Right lobe of liver (tissue), 6 donors: ENCODE measurements at regions not wholly inside any gene's neighbourhood (a gene's known extent, or its start where the extent isn't known, plus 50 kb on each side); places are given as distances from the start of the nearest gene placed in this dataset.
A peak's percentile ranks its signal among the peaks of the same experiment; 100 is the strongest.

Experiments used
- ATAC-seq, 4 donors: fragments of 200-7000 bp; cut with Tn5 transposase; one replicate each; pipeline ENCODE4 v1.9.1; 2020; ENCODE audit warnings: mild to moderate bottlenecking in 4 of 4, moderate library complexity in 4 of 4
- DNase-seq, 3 donors: peaks; one replicate each; pipeline ENCODE4 v3.0.0-alpha.2; 2020
- H3K27ac ChIP-seq, 3 donors: fragments of 200-600 bp; one replicate each; pipeline ENCODE4 v1.8.0; 2022
- H3K27me3 ChIP-seq, 2 donors: fragments of 200-600 bp; one replicate each; pipeline ENCODE4 v1.8.0; 2022
- H3K36me3 ChIP-seq, 4 donors: fragments of 200-600 bp; sonication (generic) in 1 of 4; one replicate each; pipeline versions ENCODE4 v1.5.1 to v1.8.0; 2017 to 2022; ENCODE audit warnings: control low read depth in 1 of 4
- H3K4me1 ChIP-seq, 4 donors: fragments of 200-600 bp; sonication (generic) in 1 of 4; one replicate each; pipeline versions ENCODE4 v1.5.1 to v1.8.0; 2017 to 2022; ENCODE audit warnings: control low read depth in 1 of 4
- H3K4me3 ChIP-seq, 3 donors: fragments of 200-600 bp; one replicate each; pipeline ENCODE4 v1.8.0; 2022
- H3K9me3 ChIP-seq, 4 donors: fragments of 200-600 bp; sonication (generic) in 1 of 4; one replicate each; pipeline versions ENCODE4 v1.5.1 to v1.8.0; 2017 to 2022; ENCODE audit warnings: control low read depth in 1 of 4
- POLR2A ChIP-seq: fragments of 450-650 bp; IDR thresholded peaks from one replicate; pipeline ENCODE4 v1.6.1; 2017; ENCODE audit warnings: antibody characterized with exemption, mild to moderate bottlenecking
- WGBS: methylation state at CpG from one replicate; pipeline ENCODE4 v1.1.6; 2018; ENCODE audit warnings: low coverage, low lambda C conversion rate; ENCODE audit not compliant: insufficient coverage; ENCODE audit errors: missing lambda C conversion rate; 5-methylcytosine and 5-hydroxymethylcytosine counted together
- intact Hi-C, 2 donors: fragments of 100-400 bp; cut with DNase I; formaldehyde crosslinking; loops; one replicate each; pipeline versions ENCODE4 v1.11.2 to v1.14.1; 2022
- TF ChIP-seq, protein P1 (sequence below), 4 donors: fragments of 200-600 bp in 3 of 4; fragments of 450-650 bp in 1 of 4; IDR thresholded peaks; one replicate each; pipeline versions ENCODE4 v1.5.1 to v1.8.0; 2016 to 2022; ENCODE audit warnings: antibody characterized with exemption in 4 of 4, mild to moderate bottlenecking in 2 of 4
- donor health status: DM: no; HTN: yes; CAD: no.
- donor health status: DM: no; HTN: no; CAD: no.
- donor health status: DM: no; HTN: no; CAD: no.
- donor health status: DM: no; HTN: yes; CAD: no.
- donor health status: DM: no; HTN: yes; CAD: no.

- Histone ChIP-seq H3K27ac (peak overlapping the region; percentile 74 to 88 (median 85)), H3K4me3 (no peak overlapping the region), H3K27me3 (no peaks in the 10 kb centered on the region), H3K36me3 (no peaks in the 10 kb centered on the region), H3K4me1 (peaks cover 0 to 35% (median 16%) of the 10 kb centered on the region in 4 donors), H3K9me3 (no peaks in the 10 kb centered on the region)
- TF ChIP-seq POLR2A, result no peak
- TF ChIP-seq, protein P1, sequence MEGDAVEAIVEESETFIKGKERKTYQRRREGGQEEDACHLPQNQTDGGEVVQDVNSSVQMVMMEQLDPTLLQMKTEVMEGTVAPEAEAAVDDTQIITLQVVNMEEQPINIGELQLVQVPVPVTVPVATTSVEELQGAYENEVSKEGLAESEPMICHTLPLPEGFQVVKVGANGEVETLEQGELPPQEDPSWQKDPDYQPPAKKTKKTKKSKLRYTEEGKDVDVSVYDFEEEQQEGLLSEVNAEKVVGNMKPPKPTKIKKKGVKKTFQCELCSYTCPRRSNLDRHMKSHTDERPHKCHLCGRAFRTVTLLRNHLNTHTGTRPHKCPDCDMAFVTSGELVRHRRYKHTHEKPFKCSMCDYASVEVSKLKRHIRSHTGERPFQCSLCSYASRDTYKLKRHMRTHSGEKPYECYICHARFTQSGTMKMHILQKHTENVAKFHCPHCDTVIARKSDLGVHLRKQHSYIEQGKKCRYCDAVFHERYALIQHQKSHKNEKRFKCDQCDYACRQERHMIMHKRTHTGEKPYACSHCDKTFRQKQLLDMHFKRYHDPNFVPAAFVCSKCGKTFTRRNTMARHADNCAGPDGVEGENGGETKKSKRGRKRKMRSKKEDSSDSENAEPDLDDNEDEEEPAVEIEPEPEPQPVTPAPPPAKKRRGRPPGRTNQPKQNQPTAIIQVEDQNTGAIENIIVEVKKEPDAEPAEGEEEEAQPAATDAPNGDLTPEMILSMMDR (IDR thresholded peaks at IDR 0.05), result no peak
- intact Hi-C loops, result no loop called here
- no peak for DNase-seq
- ATAC-seq, result no peak
- 51% methylated on average over 5 of the region's 5 CpGs for WGBS
Measured at GRCh38 chr21:38956521-38956855, 150.8 kb downstream of the ETS2 start.

- Histone ChIP-seq H3K27me3 (no peaks in the 10 kb centered on the region), H3K27ac (no peak overlapping the region), H3K36me3 (no peaks in the 10 kb centered on the region), H3K4me3 (no peak overlapping the region), H3K9me3 (no peaks in the 10 kb centered on the region), H3K4me1 (peaks cover 0 to 35% (median 16%) of the 10 kb centered on the region in 4 donors)
- ATAC-seq (no peak), DNase-seq (no peak)
- intact Hi-C loops, result no loop called here
- 94% methylated on average over 6 of the region's 6 CpGs for WGBS
- TF ChIP-seq POLR2A, result no peak
- TF ChIP-seq, protein P1 (IDR thresholded peaks at IDR 0.05), result no peak
Measured at GRCh38 chr21:38956007-38956406, 150.3 kb downstream of the ETS2 start.

DNA sequence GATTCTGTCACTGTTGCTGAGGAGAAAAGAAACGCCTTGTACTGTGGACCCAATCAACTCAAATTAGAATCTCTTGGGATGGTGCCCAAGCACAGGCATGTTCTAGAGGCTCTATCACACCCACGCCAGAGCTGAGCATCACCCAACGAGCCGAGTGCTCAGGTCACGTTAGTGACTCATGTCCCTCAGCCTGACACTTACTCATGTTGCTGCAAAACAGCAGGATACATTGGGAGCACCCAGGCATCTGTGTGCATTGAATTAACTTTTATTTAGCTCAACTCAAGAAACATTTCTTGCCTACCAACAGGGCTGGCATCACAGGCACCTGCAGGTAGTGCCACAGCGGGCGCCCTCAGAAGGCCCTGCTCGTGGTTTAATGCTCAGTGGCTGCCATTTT lies 149.8 kb downstream of the ETS2 start:
- Histone ChIP-seq H3K36me3 (no peaks in the 10 kb centered on the region), H3K4me3 (no peak overlapping the region), H3K27ac (no peak overlapping the region), H3K4me1 (peaks cover 0 to 35% (median 16%) of the 10 kb centered on the region in 4 donors), H3K9me3 (no peaks in the 10 kb centered on the region), H3K27me3 (no peaks in the 10 kb centered on the region)
- WGBS, result 86% methylated on average over 4 of the region's 8 CpGs
- intact Hi-C loops, result no loop called here
- ATAC-seq, result no peak
- DNase-seq, result no peak
- TF ChIP-seq, protein P1 (IDR thresholded peaks at IDR 0.05), result no peak
- no peak for TF ChIP-seq POLR2A

DNA sequence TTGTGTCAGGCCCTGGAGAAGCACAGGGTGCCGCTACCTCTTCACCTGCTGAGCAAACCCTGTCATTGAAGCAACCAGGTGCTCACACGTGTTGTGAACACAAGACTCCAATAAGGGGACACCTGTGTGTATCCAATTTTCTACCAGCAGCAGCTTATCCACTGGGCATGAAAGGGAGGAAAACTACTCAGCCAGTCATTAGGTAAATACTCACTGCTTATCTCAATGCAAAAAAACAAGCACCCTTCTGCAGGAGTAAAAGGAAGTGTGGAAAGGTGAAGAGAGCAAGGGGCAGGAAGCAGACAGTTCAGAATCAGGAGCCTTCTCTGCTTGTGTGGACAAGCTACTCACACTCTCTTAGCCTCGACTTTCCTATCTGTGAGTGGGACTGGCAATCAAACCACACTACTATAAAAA lies 148.9 kb downstream of the ETS2 start:
- WGBS, result 78% methylated on average over 2 of the region's 3 CpGs
- ATAC-seq, result peak in 1 of 4 donors; percentile 4

More for the DNA sequence above, 148.9 kb downstream of the ETS2 start:
- no peak for TF ChIP-seq POLR2A
- TF ChIP-seq, protein P1 (IDR thresholded peaks at IDR 0.05), result no peak
- no peak for DNase-seq
- Histone ChIP-seq H3K36me3 (no peaks in the 10 kb centered on the region), H3K9me3 (no peaks in the 10 kb centered on the region), H3K4me1 (peaks cover 0 to 26% (median 12%) of the 10 kb centered on the region in 4 donors), H3K27me3 (no peaks in the 10 kb centered on the region), H3K27ac (no peak overlapping the region), H3K4me3 (no peak overlapping the region)
- intact Hi-C loops, result no loop called here
